A549 (cell line): ENCODE measurements at regions not wholly inside any gene's neighbourhood (a gene's known extent, or its start where the extent isn't known, plus 50 kb on each side); places are given as distances from the start of the nearest gene placed in this dataset.

Experiments
- FOSL2 ChIP-seq, 2 experiments: fragments of 450-650 bp in 1 of 2; fragments of >200 bp in 1 of 2; sonication (Bioruptor Twin) in 1 of 2; formaldehyde crosslinking; IDR thresholded peaks; 2 replicates each; pipeline versions ENCODE4 v1.5.0 to v1.6.1; 2016 to 2020; ENCODE audit warnings: mild to moderate bottlenecking in 1 of 2, moderate library complexity in 1 of 2
- HDAC2 ChIP-seq: fragments of 200-600 bp; sonication (generic); IDR thresholded peaks from 2 replicates; pipeline ENCODE4 v1.6.1; 2016
- HOXA7 ChIP-seq: fragments of 250-450 bp; sonication (Bioruptor Pico); IDR thresholded peaks from 2 replicates; pipeline ENCODE4 v1.5.0; 2020; ENCODE audit warnings: mild to moderate bottlenecking, moderate library complexity
- MYC ChIP-seq: IDR thresholded peaks from 2 replicates; pipeline ENCODE4 v1.6.1; 2012; ENCODE audit warnings: mild to moderate bottlenecking, inconsistent platforms, low read length, improper control_type of control experiment, borderline replicate concordance
- POLR2A ChIP-seq: IDR thresholded peaks from 2 replicates; pipeline ENCODE4 v1.6.1; 2012; ENCODE audit warnings: mild to moderate bottlenecking, low read length
- TF ChIP-seq, protein P1 (sequence below): fragments of >200 bp; sonication (Bioruptor Twin); formaldehyde crosslinking; IDR thresholded peaks from 3 replicates; pipeline ENCODE4 v1.5.1; 2016
- TF ChIP-seq, protein P2 (sequence below): fragments of 450-650 bp; IDR thresholded peaks from 2 replicates; pipeline ENCODE4 v1.6.1; 2014; ENCODE audit warnings: antibody characterized with exemption
- TF ChIP-seq, protein P3 (sequence below): IDR thresholded peaks from 2 replicates; pipeline ENCODE4 v1.6.1; 2012
- TF ChIP-seq, protein P4 (sequence below): fragments of 200-600 bp; sonication (generic); IDR thresholded peaks from 2 replicates; pipeline ENCODE4 v1.6.1; 2016; ENCODE audit warnings: antibody characterized with exemption, mild to moderate bottlenecking, moderate library complexity
- TF ChIP-seq, protein P5 (sequence below): fragments of >200 bp; sonication (Bioruptor Twin); formaldehyde crosslinking; IDR thresholded peaks from 3 replicates; pipeline ENCODE4 v1.6.1; 2016

DNA sequence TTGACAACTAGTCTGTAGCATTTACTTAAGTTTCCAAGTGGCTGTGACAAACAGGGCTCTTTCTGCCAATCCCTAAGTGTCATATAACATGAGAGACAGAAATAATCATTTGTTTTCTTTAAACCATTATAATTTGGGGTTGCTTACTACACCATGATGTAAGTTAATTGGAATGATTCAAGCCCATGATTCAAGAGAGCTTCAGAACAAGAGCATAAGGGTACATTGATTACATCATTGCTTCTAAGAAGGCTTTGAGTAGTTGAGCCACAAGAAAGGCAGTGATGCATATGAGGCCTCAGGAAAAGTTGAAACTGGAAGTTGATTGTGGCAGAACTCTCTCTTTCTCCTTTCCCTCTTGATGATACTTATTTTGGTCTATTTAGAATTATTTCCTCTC lies 444.0 kb downstream of the CCER1 start:
- no peak for TF ChIP-seq HDAC2
- TF ChIP-seq, protein P1, sequence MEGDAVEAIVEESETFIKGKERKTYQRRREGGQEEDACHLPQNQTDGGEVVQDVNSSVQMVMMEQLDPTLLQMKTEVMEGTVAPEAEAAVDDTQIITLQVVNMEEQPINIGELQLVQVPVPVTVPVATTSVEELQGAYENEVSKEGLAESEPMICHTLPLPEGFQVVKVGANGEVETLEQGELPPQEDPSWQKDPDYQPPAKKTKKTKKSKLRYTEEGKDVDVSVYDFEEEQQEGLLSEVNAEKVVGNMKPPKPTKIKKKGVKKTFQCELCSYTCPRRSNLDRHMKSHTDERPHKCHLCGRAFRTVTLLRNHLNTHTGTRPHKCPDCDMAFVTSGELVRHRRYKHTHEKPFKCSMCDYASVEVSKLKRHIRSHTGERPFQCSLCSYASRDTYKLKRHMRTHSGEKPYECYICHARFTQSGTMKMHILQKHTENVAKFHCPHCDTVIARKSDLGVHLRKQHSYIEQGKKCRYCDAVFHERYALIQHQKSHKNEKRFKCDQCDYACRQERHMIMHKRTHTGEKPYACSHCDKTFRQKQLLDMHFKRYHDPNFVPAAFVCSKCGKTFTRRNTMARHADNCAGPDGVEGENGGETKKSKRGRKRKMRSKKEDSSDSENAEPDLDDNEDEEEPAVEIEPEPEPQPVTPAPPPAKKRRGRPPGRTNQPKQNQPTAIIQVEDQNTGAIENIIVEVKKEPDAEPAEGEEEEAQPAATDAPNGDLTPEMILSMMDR, result no peak
- TF ChIP-seq, protein P2, sequence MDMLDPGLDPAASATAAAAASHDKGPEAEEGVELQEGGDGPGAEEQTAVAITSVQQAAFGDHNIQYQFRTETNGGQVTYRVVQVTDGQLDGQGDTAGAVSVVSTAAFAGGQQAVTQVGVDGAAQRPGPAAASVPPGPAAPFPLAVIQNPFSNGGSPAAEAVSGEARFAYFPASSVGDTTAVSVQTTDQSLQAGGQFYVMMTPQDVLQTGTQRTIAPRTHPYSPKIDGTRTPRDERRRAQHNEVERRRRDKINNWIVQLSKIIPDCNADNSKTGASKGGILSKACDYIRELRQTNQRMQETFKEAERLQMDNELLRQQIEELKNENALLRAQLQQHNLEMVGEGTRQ, result no peak
- TF ChIP-seq, protein P3, sequence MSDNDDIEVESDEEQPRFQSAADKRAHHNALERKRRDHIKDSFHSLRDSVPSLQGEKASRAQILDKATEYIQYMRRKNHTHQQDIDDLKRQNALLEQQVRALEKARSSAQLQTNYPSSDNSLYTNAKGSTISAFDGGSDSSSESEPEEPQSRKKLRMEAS, result no peak
- TF ChIP-seq POLR2A, result no peak
- no peak for TF ChIP-seq MYC
- TF ChIP-seq HOXA7 (CRISPR knock-in tag), result no peak
- no peak for TF ChIP-seq FOSL2 (IDR thresholded peaks at IDR 0.05)
- no peak for TF ChIP-seq FOSL2 (CRISPR knock-in tag; IDR thresholded peaks at IDR 0.05)
- TF ChIP-seq, protein P4, sequence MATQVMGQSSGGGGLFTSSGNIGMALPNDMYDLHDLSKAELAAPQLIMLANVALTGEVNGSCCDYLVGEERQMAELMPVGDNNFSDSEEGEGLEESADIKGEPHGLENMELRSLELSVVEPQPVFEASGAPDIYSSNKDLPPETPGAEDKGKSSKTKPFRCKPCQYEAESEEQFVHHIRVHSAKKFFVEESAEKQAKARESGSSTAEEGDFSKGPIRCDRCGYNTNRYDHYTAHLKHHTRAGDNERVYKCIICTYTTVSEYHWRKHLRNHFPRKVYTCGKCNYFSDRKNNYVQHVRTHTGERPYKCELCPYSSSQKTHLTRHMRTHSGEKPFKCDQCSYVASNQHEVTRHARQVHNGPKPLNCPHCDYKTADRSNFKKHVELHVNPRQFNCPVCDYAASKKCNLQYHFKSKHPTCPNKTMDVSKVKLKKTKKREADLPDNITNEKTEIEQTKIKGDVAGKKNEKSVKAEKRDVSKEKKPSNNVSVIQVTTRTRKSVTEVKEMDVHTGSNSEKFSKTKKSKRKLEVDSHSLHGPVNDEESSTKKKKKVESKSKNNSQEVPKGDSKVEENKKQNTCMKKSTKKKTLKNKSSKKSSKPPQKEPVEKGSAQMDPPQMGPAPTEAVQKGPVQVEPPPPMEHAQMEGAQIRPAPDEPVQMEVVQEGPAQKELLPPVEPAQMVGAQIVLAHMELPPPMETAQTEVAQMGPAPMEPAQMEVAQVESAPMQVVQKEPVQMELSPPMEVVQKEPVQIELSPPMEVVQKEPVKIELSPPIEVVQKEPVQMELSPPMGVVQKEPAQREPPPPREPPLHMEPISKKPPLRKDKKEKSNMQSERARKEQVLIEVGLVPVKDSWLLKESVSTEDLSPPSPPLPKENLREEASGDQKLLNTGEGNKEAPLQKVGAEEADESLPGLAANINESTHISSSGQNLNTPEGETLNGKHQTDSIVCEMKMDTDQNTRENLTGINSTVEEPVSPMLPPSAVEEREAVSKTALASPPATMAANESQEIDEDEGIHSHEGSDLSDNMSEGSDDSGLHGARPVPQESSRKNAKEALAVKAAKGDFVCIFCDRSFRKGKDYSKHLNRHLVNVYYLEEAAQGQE, result no peak
- TF ChIP-seq, protein P5, sequence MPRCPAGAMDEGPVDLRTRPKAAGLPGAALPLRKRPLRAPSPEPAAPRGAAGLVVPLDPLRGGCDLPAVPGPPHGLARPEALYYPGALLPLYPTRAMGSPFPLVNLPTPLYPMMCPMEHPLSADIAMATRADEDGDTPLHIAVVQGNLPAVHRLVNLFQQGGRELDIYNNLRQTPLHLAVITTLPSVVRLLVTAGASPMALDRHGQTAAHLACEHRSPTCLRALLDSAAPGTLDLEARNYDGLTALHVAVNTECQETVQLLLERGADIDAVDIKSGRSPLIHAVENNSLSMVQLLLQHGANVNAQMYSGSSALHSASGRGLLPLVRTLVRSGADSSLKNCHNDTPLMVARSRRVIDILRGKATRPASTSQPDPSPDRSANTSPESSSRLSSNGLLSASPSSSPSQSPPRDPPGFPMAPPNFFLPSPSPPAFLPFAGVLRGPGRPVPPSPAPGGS, result no peak
